Activated CD8-positive, alpha-beta memory T cell treated with anti-CD3 and anti-CD28 coated beads, Interleukin-2, amount 50 U/mL, for 48 hours (primary cell): ENCODE measurements at regions not wholly inside any gene's neighbourhood (a gene's known extent, or its start where the extent isn't known, plus 50 kb on each side); places are given as distances from the start of the nearest gene placed in this dataset.

ENCODE experiments used
- DNase-seq: peaks from one replicate; pipeline ENCODE4 v3.0.0-alpha.2; 2020

DNA sequence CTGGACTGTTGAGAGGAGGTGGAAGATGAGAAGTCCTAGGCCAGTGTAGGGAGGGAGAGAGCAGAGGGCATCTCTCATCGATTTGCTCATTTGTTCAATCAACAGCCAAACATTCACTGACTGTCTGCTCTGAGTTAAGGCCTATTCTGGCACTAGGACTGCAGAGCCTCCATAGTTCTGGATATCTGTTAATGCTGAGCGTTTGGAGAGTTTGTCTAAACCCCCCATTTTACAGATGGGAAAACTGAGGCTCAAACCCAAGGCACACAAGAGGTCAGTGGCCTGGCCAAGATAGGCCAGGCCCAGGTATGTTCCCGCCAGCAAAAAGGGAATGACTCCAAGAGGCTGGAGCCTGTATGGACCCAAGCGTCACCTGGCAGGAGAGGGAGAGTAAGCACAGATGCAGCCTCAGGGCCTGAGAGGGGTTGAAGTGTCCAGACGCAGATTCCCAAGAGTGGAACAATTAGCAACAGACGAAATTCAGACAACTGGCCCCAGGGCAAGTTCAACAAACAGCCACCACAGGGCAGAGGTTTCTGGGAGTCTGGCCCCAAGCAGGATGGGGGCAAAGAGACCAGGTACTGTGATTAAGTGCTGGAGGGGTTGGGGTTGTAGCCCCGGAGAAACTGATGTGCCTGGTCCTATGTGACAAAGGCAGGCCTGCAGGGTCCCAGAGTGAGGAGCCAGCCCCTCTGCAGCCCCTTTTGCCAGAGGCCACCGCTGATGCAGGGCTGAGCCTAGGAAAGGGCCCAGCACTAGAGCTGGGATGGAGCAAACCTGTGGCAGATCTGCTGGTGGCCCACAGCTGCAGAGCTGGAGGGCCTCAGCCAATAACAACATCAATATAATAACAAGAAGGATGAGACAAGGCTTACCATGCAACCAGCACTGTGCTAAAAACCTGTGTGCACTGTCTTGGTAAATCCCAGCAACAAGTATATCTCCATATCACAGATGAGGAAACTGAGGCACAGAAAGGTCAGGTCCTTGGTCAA lies 245.1 kb upstream of the TLE3 start:
- DNase-seq = peak; percentile 34

DNA sequence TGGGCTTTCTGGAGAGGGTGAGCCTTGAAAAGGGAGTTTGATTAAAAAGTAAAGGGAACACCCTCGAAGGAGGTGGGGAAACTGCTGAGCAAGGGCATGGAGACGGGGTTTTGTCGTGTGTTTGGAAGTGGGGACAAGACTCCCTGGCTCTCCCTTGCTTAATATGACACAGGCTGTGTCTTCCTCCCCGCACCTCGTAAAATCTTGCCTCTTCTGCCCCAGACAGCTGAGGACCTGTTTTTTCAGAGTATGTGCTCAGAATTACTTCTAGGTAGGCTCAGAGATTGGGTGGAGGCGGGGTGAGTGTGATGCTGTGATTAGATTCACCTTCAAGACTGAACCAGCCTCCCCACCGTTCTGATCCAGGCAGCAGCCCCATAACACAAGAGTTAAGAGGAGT lies 244.4 kb upstream of the TLE3 start:
- peak; percentile 30 for DNase-seq

DNA sequence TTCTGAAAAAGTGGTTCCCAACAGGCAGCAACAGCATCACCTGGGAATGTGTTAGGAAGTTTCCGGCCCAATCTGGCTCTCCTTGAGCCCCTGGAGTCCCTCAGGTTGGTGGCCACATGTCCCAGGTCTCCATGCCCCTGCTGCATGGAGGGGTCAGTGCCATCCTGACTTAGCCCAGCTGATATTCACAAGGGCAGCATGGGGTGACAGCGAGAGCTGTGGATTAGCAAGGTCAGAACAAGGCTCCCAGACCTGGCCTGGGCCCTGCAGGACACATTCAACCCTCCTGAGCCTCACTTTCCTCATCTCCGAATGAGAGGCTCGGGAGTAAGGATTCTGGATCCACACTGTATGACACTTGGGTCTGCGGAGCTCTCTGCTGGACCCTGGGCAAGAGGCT lies 243.8 kb upstream of the TLE3 start:
- peak; percentile 15 for DNase-seq

DNA sequence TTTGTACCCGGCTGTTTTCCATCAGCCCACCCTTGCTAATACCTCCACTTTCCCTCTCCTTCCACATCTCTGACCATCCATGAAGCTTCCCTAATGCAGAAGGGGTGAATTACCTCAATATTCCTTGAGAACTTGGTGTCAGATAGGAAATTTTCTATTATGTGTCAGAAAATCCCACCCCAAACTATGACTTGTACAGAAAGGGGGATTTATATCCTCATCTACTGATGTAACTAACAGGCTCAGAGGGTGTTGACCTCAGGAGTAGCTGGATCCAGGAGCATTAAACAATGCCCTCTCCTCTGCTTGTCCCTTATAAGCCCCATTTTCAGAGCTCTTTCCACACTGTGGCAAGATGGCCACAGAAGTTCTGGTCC lies 242.8 kb upstream of the TLE3 start:
- DNase-seq = peak; percentile 8

DNA sequence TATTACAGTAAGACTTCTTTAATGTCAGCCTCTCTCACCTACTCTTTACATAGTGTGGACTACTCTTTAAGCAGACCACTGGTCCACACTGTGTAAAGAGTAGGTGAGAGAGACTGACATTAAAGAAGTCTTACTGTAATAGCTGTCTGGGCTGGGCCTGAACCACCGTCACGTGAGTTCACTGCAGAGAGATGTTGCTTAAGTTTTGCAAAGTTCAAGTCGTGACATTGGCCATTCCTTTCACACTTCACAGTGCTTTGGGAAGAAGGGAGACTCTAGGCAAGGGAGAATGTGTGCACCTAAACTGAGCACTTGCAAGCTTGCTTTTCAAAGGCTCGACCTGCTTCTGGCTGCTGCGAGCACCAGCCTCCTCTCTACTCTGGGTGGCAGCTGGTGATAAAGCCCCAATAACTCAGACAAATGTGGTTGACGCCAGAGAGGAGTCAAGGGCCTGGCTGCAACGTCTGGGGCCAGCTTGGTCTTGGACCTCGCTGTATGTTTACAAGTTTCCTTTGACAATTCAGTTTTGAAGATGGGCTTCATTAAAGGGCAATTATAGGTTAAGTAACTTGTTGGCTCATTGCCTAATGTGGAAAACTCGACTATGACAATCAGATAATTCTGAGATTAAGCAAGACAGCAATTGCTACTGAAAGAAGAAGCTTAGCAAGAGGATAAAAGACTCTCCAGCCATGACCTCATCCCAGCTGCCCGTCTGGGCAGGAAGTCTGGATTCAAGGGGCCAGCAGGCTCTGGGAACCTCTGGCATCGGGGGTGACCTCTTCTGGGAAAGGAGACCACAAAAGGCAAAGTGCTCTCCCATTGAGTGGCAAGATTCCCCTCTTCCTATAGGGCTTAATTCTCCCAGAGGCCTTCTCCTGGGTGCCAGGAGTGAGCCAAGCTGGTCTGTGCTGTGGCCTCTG lies 242.1 kb upstream of the TLE3 start:
- DNase-seq = peak; percentile 4

DNA sequence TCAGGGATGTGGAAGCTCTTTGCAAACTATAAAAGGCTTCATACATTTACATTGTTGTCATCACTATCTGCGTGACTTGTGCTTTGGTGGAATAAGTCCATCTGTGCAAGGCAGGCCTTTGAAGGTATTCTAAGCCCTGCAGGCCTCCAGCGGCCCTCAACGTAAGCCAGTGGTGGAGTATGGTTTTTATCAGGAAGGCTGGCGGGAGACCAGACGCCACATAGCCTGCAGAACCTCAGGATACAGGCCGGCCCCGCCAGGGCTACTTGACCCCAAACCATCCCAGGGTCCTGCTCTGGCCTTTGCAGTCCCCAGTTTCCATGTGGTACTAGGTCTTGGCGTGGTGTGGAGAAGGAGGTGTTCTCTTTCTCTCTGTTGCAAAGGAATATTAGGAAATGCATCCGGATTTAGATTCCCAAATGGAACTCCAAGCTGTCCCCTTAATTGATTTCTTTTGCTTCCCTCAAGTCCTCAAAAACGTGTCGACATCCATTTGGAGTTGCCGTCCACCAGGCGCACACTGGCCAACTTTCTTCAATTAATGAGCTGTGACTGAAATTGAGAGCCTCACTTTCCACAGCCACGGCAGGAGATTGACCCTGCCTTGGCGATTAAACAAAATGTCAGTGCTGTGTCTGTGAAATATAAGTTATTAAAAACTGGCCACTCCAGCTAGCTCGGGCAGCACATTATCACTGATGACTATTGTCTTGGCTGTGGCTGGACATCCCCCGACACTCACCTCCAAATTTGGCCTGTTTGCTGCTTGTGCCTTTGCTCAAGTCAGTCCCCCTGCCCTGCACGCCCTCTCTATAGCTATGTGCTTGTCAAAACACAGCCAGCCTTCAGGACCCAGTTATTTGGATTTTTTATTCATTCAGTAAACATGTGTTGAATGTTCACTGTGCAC lies 239.8 kb upstream of the TLE3 start:
- no peak for DNase-seq

DNA sequence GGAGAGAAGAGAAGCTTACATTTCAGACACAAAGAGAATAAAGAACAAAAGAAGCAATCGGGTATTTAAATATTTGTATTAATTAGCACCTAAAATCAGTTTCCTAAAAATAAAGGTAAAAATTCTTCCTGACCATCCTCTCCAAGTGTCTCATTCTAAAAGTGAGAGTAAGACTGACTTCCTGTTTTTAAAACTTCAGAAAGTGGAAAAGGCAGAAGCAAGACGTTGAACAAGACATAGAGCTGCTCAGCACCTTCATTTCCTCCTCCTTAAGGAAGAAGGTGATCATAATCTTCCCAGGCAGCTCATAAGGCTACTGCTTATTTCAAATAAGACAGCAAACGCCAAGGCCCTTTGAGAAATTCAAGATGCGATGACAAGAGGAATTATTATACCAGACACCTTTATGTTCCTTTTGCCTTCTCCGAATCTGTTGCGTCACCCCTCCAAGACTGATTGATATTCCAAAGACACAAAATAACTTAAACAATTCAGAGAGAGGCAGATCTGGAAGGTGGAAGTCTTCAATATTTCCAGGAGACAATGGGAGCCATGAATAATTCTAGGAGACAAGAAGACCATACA lies 238.8 kb upstream of the TLE3 start:
- no peak for DNase-seq

DNA sequence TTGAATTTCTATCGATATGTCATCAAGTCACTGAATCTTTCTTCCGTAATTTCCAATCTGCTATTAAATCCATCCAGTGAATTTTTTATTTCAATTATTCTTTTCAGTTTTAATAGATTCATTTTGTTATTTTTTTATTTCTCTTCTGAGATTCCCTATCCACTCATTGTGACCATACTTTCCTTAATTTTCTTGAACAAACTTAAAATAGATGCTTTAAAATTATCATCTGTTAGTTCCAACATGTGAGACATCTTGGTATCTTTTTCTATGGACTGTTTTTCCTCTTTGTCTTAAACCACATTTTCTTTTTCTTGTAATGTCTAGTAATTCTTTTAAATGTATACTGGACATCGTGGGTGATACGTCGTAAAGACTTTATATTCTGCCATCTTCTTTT lies 236.6 kb upstream of the TLE3 start:
- DNase-seq = no peak

DNA sequence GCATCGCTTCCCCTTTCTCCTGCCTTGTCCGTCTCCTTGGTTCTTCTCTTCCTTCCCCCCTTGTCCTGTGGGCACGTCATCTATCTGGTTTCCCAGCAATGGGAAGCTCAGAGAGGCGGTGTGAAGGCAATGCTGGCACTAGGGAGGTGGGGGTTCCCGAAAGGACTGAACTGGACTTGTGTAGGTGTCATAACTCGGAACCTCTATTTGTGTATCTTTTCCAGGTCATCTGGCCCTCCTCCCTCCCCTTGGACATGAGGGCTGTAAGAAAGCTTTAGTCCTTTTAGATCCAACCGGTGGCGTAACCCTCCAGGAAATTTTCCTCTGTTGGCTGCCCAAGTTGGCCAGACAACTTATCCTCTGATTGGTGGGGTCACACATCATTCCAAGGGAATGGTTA lies 231.5 kb upstream of the TLE3 start:
- no peak for DNase-seq

DNA sequence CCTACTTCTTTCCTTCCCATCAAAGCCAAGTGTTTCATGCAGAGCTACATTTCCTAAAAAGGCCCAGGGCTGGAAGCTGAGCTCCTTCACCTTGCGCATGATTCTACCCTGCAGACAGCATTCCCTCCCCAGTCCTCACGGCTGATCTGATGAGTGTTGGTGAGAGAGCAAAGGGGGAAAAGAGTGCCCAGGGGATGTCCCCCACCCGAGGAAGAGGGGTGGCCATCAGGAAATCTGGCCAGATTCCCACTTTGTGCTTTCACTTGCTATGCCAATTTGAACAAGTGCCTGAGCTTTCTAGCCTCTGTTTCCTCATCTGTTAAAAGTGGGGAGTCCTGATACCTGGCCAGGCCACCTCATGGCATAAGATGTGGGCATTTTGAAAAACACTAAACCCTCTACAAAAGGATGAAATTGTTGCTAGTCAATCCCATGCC lies 231.0 kb upstream of the TLE3 start:
- no peak for DNase-seq

DNA sequence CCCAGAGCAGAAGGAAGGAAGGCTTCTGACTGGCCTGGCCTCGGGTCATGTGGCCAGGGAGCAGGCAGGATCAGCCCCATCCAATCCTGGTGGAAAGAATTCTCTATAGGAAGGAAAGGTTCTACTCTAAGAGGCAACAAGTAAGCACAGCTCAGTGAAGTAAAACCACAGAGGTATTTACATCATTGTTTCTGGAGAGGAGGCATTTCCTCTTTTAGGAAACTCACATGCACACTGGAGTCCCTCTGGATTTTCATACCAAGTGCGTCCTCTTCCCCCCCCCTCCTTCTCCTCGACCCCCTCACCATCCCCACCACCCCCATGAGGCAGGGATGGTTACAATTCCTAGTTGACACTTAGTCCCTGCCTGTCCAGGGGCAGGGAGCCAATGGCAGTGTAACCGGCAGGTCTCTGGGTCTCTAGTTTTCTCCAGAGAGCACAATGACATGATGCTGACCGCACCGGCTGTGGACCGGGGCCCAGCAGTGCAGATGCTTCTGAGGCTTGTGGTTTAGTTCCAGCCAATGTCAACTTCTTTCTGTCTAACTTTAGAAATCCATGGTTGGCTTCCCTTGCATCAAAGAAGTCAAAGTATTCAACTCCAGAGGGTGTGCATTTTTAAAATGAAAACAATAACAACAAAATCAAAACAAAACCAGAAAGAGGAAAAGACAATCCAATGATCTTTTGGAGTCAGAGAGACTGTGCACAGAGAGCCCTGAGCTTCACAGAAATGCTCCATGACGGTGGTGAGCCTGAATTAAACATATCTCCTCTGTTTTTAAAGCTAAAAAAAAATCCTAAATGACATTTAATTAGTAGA lies 230.3 kb upstream of the TLE3 start:
- no peak for DNase-seq

DNA sequence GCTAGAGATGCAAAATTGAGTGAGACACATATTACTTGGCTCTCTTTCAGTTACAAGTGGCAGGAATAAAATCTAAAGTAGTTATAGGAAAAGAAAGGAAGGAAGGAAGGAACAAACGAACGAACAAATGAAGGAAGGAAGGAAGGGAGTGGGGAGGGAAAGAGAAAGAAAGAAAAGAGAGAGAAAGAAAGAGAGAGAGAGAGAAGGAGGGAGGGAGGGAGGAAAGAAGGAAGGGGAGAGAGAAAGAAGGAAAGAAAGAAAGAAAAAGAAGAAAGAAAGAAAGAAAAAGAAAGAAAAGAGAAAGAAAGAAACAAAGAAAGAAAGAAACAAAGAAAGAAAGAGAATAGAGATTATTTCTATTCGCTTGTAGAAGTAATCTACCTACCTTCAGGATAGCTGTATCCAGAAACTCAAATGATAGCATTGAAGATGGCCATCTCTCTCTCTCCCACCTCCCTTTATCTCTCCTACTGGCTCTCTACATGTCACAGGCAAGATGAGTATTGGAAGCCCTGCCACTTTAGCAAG lies 229.7 kb upstream of the TLE3 start:
- no peak for DNase-seq

DNA sequence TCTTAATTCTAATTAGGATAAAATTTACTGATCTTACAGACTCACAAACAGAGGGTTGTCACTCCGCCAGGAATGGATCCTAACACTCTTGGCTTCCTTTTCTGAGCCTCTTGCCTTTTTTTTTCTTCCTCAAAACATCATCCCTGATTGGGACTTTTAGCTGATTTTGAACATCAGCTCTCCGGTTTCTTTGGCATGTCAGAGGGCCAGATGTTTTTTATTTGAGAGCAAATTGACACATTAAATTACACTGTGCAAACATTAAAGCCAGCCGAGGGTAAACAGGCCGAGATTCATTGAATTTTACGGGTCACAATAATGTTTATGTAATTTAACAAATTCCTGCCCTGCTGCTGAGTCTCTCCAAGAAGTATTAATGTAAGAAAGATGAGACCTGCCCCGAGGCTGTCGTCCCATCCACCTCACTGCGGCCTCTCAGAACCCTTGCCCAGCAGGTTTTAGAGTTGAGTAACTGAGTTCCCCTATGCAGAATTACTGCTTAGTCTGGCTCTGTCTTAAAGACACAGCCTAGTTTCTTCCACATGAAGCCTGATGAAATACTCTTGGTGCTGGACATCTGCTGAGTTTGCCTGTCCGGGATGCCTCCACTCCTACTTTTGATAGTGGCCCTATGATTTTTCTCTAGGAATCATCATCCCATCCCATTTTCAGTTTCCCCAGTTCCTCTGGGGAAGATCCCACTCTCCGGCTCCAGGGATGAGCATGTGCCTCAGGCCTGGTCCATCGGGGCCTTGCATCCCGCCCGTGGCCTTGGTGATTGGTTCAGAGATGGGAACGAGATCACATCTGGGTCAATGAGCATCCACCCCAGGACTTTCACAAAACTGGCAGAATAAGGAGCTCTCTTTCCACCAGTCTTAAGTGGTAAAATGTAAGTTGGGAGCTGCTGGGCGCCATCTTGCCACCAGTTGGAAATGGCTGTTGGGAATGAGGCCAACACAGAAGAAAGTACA lies 226.6 kb upstream of the TLE3 start:
- no peak for DNase-seq

DNA sequence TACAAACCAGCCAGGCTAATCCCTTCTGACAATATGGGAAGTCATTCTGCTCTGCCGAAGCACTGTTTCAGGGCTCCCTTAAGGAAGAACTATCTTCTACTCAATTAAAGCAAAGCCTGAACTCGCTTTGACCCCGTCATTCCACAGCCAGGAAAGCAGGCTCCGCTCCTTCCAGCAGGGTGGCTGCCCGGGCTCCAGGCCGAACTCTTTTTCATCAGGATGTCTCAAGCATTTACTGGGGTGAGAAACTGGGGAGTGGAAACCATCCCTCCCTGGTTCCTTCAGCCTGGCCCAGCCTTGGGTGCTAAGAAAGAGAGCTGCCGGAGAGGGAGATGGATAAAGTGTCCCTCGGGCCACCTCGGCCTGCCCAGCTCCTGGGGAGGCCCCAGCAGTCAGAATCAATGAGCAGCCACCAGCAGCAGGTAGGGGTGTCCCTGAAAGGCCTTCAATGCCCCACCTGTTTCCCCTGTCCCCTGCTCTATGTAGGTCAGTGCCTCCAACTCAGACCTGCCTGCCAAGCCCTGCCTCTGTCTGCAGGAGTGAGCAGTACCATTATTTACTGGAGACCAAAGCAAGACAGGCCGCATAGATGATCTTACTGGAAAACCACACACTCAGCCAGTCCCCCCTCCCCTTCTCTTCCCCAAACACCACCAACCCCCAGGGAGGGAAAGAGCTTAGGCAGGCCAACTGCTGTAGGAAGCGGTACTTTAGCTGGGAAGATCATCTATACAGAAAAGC lies 225.6 kb upstream of the TLE3 start:
- no peak for DNase-seq

DNA sequence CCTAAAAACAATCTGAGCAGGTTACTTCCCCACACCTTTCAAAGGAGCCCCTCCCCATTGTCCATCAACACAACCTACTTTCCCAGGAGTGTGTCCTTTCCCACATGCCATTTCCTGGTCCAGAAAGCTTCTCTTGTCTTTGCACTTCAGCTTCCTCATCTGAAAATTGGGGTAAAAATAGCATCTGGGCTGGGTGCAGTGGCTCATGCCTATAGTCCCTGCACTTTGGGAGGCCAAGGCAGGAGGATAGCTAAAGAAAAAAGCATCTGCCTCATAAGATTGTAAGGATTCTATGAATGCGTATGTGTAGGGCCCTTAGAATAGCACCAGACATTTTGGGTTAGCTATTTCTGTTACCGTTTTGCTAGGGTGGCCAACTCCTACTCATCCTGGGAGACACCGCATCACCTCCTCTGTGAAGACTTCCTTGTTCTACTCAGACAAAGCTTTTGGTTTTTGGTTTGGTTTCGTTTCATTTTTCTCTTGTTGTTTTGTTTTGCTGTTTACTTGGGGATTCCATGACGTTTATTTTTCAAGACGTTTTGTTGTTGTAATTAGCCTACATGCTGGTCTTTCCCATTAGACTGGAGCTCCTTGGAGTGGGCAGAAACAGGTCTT lies 224.4 kb upstream of the TLE3 start:
- DNase-seq = no peak

DNA sequence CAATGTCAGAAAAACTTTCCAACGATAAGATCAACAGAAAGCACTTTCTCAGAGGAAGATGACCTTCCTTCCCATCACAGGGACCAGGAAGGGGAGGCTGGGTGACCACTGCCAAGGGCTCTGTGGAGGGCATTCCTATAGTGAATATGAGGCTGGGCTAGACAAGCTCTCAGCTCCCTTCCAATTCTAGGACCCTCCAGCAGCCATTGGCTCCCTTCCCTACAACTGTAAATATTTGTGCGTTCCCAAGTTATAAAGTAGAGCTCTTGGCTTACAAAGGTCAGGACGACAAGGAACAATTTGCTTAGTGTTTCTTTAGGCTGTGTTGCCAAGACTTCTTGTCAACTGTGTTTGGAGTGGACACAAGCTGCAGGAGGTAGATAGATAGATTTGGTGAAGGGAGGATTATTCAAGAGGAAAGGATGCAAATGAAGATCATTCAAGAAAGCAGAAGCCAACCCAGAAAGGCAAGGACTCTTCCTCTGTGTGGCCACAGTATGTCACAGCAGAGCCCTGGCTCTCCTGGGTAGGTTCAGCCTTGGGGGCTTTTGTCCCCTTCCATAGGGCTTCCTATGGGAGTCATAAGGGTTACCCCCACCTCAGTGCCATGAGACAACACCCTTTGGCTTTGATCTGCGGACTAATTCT lies 223.6 kb upstream of the TLE3 start:
- DNase-seq = no peak

DNA sequence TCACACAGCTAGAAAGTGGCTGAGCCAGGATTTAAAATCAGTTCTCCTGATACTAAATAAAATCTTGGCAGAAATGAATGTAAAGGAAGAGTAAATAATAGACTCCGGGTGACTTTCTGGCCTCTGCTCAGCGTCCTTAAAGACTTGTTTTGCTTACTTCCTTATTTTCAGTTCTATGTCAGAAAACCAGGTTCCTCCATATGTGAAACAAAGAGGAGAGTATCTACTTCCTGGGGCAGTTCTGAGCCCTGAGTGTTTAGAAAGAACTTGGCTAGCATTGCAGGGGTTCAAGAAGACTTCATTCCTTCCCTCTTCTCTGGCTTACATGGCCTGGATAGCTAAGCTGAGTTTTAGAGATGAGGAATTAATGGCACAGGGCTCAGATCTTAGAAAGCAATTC lies 222.8 kb upstream of the TLE3 start:
- DNase-seq = no peak

DNA sequence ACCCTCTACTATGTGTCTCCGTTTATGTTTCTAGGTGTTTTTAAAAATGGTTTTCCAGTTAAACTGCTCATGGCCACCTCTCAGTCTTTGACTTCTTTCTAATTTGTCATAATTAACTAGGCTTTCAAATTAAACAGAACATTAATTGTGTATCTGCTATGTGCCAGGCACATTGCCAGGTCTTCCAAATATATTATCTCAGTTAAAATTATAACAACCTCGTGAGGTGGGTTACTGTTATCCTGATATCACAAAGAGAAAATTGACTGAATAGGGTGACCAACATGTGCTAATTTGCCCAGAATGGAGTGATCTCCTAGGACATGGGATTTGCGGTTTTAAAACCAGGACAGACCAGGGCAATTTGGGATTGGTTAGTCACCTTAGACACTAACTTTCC lies 222.4 kb upstream of the TLE3 start:
- DNase-seq = no peak
